ENCODE measurements at regions not wholly inside any gene's neighbourhood (a gene's known extent, or its start where the extent isn't known, plus 50 kb on each side); places are given as distances from the start of the nearest gene placed in this dataset.

- TF ChIP-seq CTCF (IDR thresholded peaks at IDR 0.05 in 2 of 3, conservative IDR thresholded peaks at IDR 0.05 in 1 of 3; ENCODE audit: control insufficient read depth in 2 of 3, extremely low read depth in 1 of 3, insufficient read depth in 1 of 3, low read depth in 3 of 3, low read length in 3 of 3) (no peak), TAF1 (IDR thresholded peaks at IDR 0.05; ENCODE audit: borderline replicate concordance, low read depth, low read length) (no peak), POLR2A (IDR thresholded peaks at IDR 0.05; ENCODE audit: low read depth, low read length) (no peak), NR2C2 (IDR thresholded peaks at IDR 0.05; ENCODE audit: borderline replicate concordance, control insufficient read depth, insufficient read length, low read depth) (no peak), FOS (IDR thresholded peaks at IDR 0.05; ENCODE audit: borderline replicate concordance, extremely low read depth, insufficient read length) (no peak), EZH2 (IDR thresholded peaks at IDR 0.05; ENCODE audit: borderline replicate concordance, control insufficient read depth, low read depth, low read length) (no peak), BHLHE40 (IDR thresholded peaks at IDR 0.05; ENCODE audit: borderline replicate concordance in 1 of 2, low read depth in 2 of 2, low read length in 1 of 2) (no peak), SMAD1 (IDR thresholded peaks at IDR 0.05; ENCODE audit: low read depth, partially characterized antibody) (no peak), MEF2A (IDR thresholded peaks at IDR 0.05; ENCODE audit: insufficient read depth, low read depth, low read length) (no peak), SIN3A (IDR thresholded peaks at IDR 0.05; ENCODE audit: low read depth, low read length) (no peak), RCOR1 (conservative IDR thresholded peaks at IDR 0.05; ENCODE audit: low read depth, low read length) (no peak), NFIC (IDR thresholded peaks at IDR 0.05; ENCODE audit: low read depth, low read length) (no peak), IRF5 (IDR thresholded peaks at IDR 0.05; ENCODE audit: borderline replicate concordance) (no peak), BACH1 (IDR thresholded peaks at IDR 0.05; ENCODE audit: borderline replicate concordance) (no peak)
Measured at GRCh38 chr6:122066200-122066599, 333.3 kb upstream of the HSF2 start.

Measured in GM12878 (cell line).